Esophagus muscularis mucosa (tissue), 4 donors: ENCODE measurements at regions not wholly inside any gene's neighbourhood (a gene's known extent, or its start where the extent isn't known, plus 50 kb on each side); places are given as distances from the start of the nearest gene placed in this dataset.

Experiments
- DNase-seq: peaks from one replicate; pipeline ENCODE4 v3.0.0-alpha.2; 2017; ENCODE audit errors: extremely low spot score
- H3K27ac ChIP-seq, 4 donors: fragments of 200-600 bp; sonication (generic); replicated peaks in 1 of 4; 1 replicate in 3 of 4; 2 replicates in 1 of 4; pipeline ENCODE4 v1.5.1; 2016 to 2019; ENCODE audit warnings: mild to moderate bottlenecking in 1 of 4
- H3K27me3 ChIP-seq, 4 donors: fragments of 200-600 bp; sonication (generic); one replicate each; pipeline versions ENCODE4 v1.5.1 to v1.6.0; 2016 to 2019
- H3K36me3 ChIP-seq, 4 donors: fragments of 200-600 bp; sonication (generic); one replicate each; pipeline ENCODE4 v1.5.1; 2016 to 2019
- H3K4me1 ChIP-seq, 4 donors: fragments of 200-600 bp; sonication (generic); one replicate each; pipeline ENCODE4 v1.5.1; 2016 to 2019
- H3K4me3 ChIP-seq, 4 donors: fragments of 200-600 bp; sonication (generic); 1 replicate in 2 of 4; 2 replicates in 2 of 4; pipeline ENCODE4 v1.5.1; 2016 to 2019; ENCODE audit warnings: mild to moderate bottlenecking in 4 of 4, moderate library complexity in 1 of 4
- H3K9me3 ChIP-seq, 4 donors: fragments of 200-600 bp; sonication (generic); 1 replicate in 3 of 4; 2 replicates in 1 of 4; pipeline ENCODE4 v1.5.1; 2016 to 2019
- CTCF ChIP-seq, 3 experiments: fragments of 200-600 bp in 2 of 3; fragments of 450-650 bp in 1 of 3; sonication (generic) in 2 of 3; IDR thresholded peaks; one replicate each; pipeline ENCODE4 v1.5.1; 2017 to 2019; ENCODE audit warnings: antibody characterized with exemption in 3 of 3, mild to moderate bottlenecking in 2 of 3, moderate library complexity in 1 of 3
- EP300 ChIP-seq: sonication (generic); formaldehyde crosslinking; IDR thresholded peaks from one replicate; pipeline ENCODE4 v1.6.1; 2017; ENCODE audit warnings: antibody characterized with exemption
- POLR2A ChIP-seq: fragments of 450-650 bp; IDR thresholded peaks from one replicate; pipeline ENCODE4 v1.6.1; 2017; ENCODE audit warnings: antibody characterized with exemption, moderate library complexity, mild to moderate bottlenecking, low read depth
- POLR2AphosphoS5 ChIP-seq, 2 donors: sonication (generic); formaldehyde crosslinking; IDR thresholded peaks; one replicate each; pipeline ENCODE4 v1.6.1; 2017; ENCODE audit warnings: antibody characterized with exemption in 2 of 2
- WGBS: methylation state at CpG from one replicate; pipeline ENCODE4 v1.1.5; 2018; 5-methylcytosine and 5-hydroxymethylcytosine counted together
- intact Hi-C: fragments of 100-400 bp; cut with DNase I; formaldehyde crosslinking; loops from one replicate; pipeline ENCODE4 v1.15.1; 2023

GRCh38 chr6:15852289-15852688 is 189.5 kb upstream of the DTNBP1 start:
- WGBS = 91% methylated on average over 2 of the region's 2 CpGs
- no peak overlapping the region for H3K4me3 ChIP-seq
- H3K9me3 ChIP-seq = no peaks in the 10 kb centered on the region
- no peak for DNase-seq
- intact Hi-C loops = no loop called here
- H3K27ac ChIP-seq = no peak overlapping the region
- no peaks in the 10 kb centered on the region for H3K27me3 ChIP-seq
- no peaks in the 10 kb centered on the region for H3K36me3 ChIP-seq
- TF ChIP-seq CTCF (IDR thresholded peaks at IDR 0.05) = no peak
- TF ChIP-seq EP300 = no peak
- no peak for TF ChIP-seq POLR2A
- no peak for TF ChIP-seq POLR2AphosphoS5 (IDR thresholded peaks at IDR 0.05)
- no peaks in the 10 kb centered on the region for H3K4me1 ChIP-seq

- no peaks in the 10 kb centered on the region for H3K27me3 ChIP-seq
- H3K27ac ChIP-seq = no peak overlapping the region
- no peak for DNase-seq
- no peaks in the 10 kb centered on the region for H3K36me3 ChIP-seq
- intact Hi-C loops = no loop called here
- H3K9me3 ChIP-seq = no peaks in the 10 kb centered on the region
- 97% methylated on average over 4 of the region's 4 CpGs for WGBS
- H3K4me3 ChIP-seq = no peak overlapping the region
- TF ChIP-seq POLR2AphosphoS5 (IDR thresholded peaks at IDR 0.05) (no peak), POLR2A (no peak), CTCF (IDR thresholded peaks at IDR 0.05) (no peak), EP300 (no peak)
- H3K4me1 ChIP-seq = no peaks in the 10 kb centered on the region
Measured at GRCh38 chr6:15849395-15849794, 186.6 kb upstream of the DTNBP1 start.

- no peak for DNase-seq
- WGBS = 93% methylated on average over 4 of the region's 4 CpGs
- intact Hi-C loops = no loop called here
- TF ChIP-seq EP300 (no peak), POLR2AphosphoS5 (IDR thresholded peaks at IDR 0.05) (no peak), POLR2A (no peak), CTCF (IDR thresholded peaks at IDR 0.05) (no peak)
- Histone ChIP-seq H3K27me3 (peaks cover 0 to 3% (median 0%) of the 10 kb centered on the region in 4 donors), H3K27ac (no peak overlapping the region), H3K4me3 (no peak overlapping the region), H3K36me3 (no peaks in the 10 kb centered on the region), H3K9me3 (no peaks in the 10 kb centered on the region), H3K4me1 (no peaks in the 10 kb centered on the region)
Measured at GRCh38 chr6:15845492-15845891, 182.7 kb upstream of the DTNBP1 start.

- no peaks in the 10 kb centered on the region for H3K4me1 ChIP-seq
- H3K36me3 ChIP-seq = no peaks in the 10 kb centered on the region
- H3K4me3 ChIP-seq = no peak overlapping the region
- DNase-seq = no peak
- peaks cover 0 to 3% (median 0%) of the 10 kb centered on the region in 4 donors for H3K27me3 ChIP-seq
- H3K27ac ChIP-seq = no peak overlapping the region
- no peaks in the 10 kb centered on the region for H3K9me3 ChIP-seq
- TF ChIP-seq EP300 (no peak), POLR2A (no peak), CTCF (IDR thresholded peaks at IDR 0.05) (no peak), POLR2AphosphoS5 (IDR thresholded peaks at IDR 0.05) (no peak)
- intact Hi-C loops = no loop called here
Measured at GRCh38 chr6:15843764-15844163, 180.9 kb upstream of the DTNBP1 start.

GRCh38 chr6:15843226-15843625 is 180.4 kb upstream of the DTNBP1 start:
- Histone ChIP-seq H3K9me3 (no peaks in the 10 kb centered on the region), H3K36me3 (no peaks in the 10 kb centered on the region), H3K27ac (no peak overlapping the region), H3K27me3 (peaks cover 0 to 3% (median 0%) of the 10 kb centered on the region in 4 donors), H3K4me3 (no peak overlapping the region), H3K4me1 (no peaks in the 10 kb centered on the region)
- no peak for TF ChIP-seq CTCF (IDR thresholded peaks at IDR 0.05)
- TF ChIP-seq POLR2AphosphoS5 (IDR thresholded peaks at IDR 0.05) = no peak
- TF ChIP-seq EP300 = no peak
- TF ChIP-seq POLR2A = no peak
- intact Hi-C loops = no loop called here
- no peak for DNase-seq
- 79% methylated on average over 4 of the region's 4 CpGs for WGBS
